ENCODE measurements at regions not wholly inside any gene's neighbourhood (a gene's known extent, or its start where the extent isn't known, plus 50 kb on each side); places are given as distances from the start of the nearest gene placed in this dataset.

GRCh38 chr6:87995461-87995860 lies 52.2 kb upstream of the SPACA1 start:
- no peak for DNase-seq (ENCODE audit: low spot score)

- no peak for DNase-seq (ENCODE audit: low spot score)
Measured at GRCh38 chr6:87993356-87993755, 54.3 kb upstream of the SPACA1 start.

DNA sequence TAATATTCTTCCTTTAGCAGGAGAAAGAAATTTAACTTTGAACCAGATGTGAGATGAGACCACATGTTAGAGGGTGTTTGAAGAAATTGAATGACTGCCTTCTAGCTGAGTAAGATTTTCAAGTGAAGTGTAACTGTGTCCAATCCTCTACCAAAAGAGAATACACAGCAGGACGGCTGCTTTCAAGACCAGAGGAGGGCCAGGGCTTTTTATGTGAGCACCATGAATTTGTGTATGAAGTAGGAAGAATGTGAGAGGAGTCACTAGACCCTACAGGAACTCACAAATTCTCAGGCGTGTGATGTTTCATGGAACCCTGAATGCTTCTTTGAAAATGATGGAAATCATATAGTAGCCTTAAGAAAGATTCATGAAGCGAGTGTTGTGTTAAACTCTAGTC lies 56.8 kb upstream of the SPACA1 start:
- DNase-seq (ENCODE audit: low spot score), result no peak

- no peak for DNase-seq (ENCODE audit: low spot score)
Measured at GRCh38 chr6:87982134-87982533, 65.5 kb upstream of the SPACA1 start.

DNA sequence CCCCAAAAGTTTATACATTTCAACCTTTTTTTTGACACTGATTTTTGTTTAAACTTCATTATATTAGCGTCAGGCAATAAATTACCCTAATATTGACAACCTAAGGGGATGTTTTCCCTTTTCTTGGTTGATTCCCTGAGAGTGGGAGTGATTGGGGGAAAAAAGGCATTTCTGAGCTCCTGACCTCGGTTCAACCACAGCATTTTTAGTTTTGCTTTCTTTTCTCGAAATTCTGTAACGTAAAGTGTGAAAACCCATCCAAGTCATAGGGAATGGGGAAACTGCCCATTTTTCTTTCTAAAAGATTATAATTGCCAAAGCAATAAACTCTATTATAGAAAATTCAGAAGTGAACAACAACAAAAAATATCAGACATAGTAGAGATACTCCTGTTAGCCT lies 67.9 kb upstream of the SPACA1 start:
- no peak for DNase-seq (ENCODE audit: low spot score)

DNA sequence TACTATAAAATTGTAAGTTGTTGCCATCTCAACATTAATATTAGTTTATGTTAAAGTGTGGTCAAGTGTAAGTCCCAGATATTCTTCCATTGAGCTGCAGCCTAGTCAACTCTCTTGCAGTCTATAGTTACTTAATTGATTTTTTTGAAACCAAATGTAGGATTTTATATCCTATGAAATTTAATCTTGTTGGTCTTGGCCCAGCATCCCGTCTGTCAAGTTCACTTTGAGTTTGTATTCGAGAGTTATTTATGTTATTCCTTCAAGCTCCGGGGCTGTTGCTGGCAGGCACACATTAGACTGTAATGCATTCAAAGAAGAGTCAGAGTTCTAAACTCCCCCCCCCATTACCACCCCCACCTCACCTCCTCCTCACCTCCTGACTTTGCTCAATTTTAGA lies 71.0 kb upstream of the SPACA1 start:
- DNase-seq (ENCODE audit: low spot score), result no peak

DNA sequence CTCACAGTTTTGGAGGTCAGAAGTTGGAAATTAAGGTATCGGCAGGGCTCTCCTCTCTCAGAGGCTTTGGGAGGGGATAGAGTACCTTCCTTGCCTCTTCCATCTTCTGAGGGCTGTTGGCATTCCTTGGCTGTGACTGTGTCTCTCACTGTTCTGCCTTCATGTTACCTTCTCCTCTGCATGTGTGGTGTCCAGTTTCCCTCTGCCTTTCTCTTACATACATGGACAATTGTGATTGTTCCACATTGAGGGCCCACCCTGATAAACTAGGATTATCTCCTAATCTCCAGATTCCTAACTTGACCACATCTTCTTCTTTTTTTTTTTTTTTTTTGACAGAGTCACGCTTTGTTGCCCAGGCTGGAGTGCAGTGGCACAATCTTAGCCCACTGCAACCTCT lies 72.1 kb upstream of the SPACA1 start:
- DNase-seq (ENCODE audit: low spot score), result no peak

DNA sequence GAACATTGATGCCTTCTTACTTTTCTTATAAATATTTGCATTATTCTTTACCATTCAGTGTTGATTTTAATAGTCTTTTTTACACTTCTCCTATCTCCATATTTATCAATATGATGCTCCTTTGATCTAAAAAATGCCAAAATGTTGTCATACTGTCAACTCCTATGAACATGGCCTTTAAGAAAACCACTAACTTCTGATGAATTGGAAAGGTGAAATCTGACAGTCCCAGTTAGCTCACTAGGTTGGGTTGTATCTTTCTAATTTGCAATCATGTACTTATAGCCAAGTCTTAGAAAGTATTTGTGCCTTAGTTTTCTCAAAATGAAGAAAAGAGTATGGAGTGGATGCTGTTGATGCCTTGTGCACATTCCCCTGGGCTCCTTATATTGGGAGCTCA lies 75.4 kb upstream of the SPACA1 start:
- DNase-seq (ENCODE audit: low spot score), result no peak

- DNase-seq (ENCODE audit: low spot score), result no peak
Measured at GRCh38 chr6:87971605-87972262, 75.9 kb upstream of the SPACA1 start.

- DNase-seq (ENCODE audit: low spot score), result no peak
Measured at GRCh38 chr6:87968435-87969278, 79.0 kb upstream of the SPACA1 start.

- no peak for DNase-seq (ENCODE audit: low spot score)
Measured at GRCh38 chr6:87965806-87966205, 81.8 kb upstream of the SPACA1 start.

- DNase-seq (ENCODE audit: low spot score), result no peak
Measured at GRCh38 chr6:87959083-87959482, 88.6 kb upstream of the SPACA1 start.

GRCh38 chr6:87951751-87952150 lies 95.9 kb upstream of the SPACA1 start:
- no peak for DNase-seq (ENCODE audit: low spot score)

DNA sequence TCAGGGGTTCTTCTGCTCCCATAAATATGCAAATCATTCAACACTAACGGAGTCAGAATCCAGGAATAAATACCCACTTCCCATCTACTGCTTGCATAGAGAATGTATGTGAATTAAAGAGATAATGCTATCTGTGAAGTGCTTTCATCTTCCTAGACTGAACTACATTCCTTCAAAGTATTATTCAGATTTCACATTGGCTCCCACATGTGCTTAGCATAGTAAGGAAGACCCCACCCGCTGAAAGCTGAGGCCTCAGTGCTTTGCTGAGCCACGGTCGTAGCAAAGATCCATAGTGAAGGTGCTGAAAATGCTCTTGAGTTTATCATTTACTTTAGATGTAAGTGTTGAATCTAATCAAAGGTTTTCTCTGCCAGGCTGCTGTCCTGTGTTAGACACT lies 97.0 kb upstream of the SPACA1 start:
- no peak for DNase-seq (ENCODE audit: low spot score)

GRCh38 chr6:87949194-87949593 lies 98.4 kb upstream of the SPACA1 start:
- DNase-seq (ENCODE audit: low spot score), result no peak

DNA sequence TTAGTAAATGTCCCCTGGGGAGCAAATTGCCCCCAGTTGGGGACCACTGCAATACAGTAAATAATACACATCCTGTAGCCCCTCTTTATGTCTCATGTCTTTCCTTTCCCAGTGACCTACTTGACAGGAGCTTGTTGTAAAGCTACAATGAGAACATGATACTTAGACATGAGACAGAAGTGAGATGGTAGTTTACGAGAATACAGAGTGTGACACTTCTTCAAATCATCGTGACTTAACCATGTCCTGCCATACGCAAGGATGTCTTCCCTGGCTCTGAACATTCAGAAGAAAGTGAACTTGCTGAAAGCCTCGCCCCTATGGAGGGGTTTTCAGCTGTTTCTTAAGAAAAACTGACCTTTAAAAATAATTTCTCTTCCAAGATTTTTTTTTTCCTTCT lies 101.0 kb upstream of the SPACA1 start:
- DNase-seq (ENCODE audit: low spot score), result no peak

- no peak for DNase-seq (ENCODE audit: low spot score)
Measured at GRCh38 chr6:87945966-87946365, 101.7 kb upstream of the SPACA1 start.

DNA sequence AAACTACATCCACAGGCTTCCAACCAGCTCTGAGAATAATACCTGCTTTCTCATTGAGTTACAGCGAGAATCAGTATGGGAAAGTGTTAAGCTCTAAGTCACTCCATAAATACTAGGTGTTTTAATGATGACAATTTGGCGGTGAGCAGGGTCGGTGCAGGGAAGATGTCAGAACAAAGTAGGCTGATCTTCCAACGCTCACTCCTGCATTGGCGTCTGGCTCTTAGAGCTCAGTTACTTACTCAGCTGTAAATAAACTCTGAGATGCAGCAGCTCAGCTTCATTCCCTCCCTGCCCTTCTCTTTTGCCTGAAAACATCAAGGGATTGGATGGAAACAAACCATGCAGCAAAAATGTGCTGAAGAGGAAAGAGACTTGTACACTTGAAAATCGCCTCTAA lies 102.5 kb upstream of the SPACA1 start:
- DNase-seq (ENCODE audit: low spot score), result no peak

DNA sequence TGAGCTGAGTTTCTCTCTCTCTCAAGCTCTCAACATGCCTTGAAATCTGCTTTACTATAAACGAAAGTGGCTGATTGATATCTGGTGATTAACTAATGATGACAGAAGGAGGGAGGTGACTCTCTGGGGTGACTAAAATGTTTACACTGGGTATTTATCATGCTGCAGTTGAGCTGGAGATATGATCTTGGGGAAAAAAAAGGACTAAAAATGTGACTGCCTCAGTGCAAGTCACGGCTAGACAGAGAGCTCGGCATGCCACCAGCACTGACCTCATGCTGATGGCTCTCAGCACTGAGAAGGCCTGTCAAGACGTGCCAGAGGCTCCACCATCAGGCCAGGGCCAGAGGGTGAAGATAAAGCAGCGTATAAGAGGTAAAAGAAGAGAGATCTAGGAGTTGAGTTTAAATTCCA lies 103.1 kb upstream of the SPACA1 start:
- DNase-seq (ENCODE audit: low spot score), result no peak

- no peak for DNase-seq (ENCODE audit: low spot score)
Measured at GRCh38 chr6:87943191-87943590, 104.5 kb upstream of the SPACA1 start.

DNA sequence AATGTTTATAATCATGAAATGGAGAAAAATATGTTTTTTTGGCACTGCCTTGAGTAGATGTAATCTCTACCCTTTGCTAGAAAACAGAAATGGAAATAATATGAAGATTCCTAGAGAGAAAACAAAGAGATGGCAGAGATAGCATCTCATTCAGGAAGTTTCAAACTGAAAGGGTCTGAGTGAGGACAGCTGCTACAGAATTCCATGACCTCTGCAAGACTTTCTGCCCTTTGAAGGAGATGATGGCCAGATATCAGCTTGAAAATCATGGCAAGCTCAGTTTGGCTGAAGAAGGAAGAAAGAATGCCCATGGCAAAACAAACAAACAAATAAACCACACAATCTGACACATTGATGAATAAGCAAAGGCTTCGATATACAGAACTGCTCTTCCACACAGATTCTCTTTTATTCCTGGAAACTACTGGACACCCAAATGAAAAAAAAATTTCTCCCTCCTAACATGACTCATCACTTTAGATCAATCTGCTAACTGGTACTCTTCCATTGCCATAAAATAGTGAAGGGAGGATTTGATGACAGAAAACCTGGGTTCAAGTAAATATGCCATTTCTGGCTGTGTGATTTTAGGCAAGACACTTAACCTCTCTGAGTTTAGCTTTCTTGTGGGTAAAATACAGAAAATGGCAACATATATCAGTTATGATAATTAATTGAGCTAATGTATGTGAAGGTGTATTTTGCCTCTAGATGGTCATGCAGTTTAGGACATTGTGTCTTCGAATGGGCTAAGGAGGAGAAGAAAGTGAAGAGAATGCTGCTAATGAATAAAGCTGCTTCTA lies 105.9 kb upstream of the SPACA1 start:
- no peak for DNase-seq (ENCODE audit: low spot score)

DNA sequence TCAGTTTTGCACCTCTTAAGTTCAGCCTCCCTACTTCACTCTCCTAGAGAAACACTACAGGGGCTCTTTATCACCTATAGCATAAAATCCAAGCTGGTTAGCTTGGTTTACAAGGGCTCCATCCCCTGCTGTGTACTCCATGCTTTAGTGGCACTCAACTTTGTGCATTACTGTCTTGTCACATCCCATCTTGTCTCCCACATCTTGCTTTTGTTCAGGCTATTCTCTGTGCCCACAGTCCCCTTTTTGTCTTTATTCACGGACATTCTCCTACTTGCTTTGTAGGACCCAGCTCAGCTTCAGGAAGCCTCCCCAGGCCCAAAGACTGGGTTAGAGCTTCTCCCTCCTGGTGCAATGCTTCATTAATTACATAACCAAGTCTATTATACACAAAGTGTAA lies 107.9 kb upstream of the SPACA1 start:
- no peak for DNase-seq (ENCODE audit: low spot score)

DNA sequence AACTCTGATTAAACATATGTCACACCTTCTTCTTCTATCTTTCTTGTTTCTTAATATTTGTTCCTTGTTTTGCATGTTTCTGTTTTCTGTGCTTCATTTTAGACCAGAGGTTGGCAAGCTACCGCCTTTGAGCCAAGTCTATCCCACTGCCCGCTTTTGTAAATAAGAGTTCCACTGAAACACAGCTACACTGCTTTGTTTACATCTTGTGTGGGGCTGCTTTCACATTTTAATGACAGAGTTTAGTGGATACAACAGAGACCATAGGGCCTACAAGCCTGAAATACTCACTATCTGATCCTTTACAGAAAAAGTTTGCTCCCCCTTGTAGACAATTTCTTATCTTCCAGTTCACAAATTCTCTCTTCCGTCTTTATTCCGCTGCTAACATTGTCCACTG lies 109.4 kb upstream of the SPACA1 start:
- DNase-seq (ENCODE audit: low spot score), result no peak

Data from ecto neural progenitor cell (in vitro differentiated cells).